ENCODE measurements at regions not wholly inside any gene's neighbourhood (a gene's known extent, or its start where the extent isn't known, plus 50 kb on each side); places are given as distances from the start of the nearest gene placed in this dataset.

DNA sequence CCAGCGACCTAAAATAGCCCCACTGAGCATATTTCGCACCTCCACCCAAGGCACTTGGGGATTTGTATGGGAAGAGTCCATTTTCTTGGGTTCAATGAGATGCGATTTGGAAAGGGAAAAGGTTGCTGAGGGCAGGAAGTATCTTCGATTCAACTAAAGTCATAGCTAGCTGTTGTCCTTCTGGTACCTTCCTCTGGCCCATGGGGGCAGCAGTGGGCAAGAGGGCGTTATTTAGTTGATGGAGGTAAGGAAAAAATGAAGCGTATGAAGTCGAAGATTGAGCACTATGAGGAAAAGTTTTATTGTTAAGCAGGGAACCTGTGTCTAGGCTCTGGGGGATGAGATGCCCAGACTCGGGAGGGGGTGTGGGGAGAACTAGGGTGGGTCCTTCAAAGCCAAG, 135.4 kb downstream of the EVX1 start:
- Mint-ChIP-seq H3K4me3 (no peak overlapping the region), H3K36me3 (no peaks in the 10 kb centered on the region), H3K9me3 (ENCODE audit: low read depth) (no peaks in the 10 kb centered on the region), H3K4me1 (no peaks in the 10 kb centered on the region), H3K27ac (no peak overlapping the region), H3K27me3 (peaks cover 17% of the 10 kb centered on the region)
- ATAC-seq (no peak), DNase-seq (no peak)
- CTCF ChIA-PET: no interaction called here

DNA sequence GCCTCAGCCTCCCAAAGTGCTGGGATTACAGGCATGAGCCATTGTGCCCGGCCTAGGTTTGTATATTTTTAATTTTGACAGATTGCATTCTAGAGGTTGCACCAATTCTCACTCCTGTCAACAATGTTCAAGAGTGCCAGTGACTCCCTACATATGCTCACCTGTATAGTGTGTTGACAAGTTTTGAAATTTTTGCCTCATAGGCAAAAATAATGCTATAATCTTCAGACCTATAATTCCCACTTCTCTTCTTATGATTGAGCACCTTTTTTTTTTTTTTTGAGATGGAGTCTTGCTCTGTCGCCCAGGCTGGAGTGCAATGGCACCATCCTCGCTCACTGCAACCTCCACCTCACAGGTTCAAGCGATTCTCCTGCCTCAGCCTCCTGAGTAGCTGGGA, 139.7 kb downstream of the EVX1 start:
- Mint-ChIP-seq H3K27me3 (peaks cover 18% of the 10 kb centered on the region), H3K9me3 (ENCODE audit: low read depth) (no peaks in the 10 kb centered on the region), H3K4me3 (no peak overlapping the region), H3K4me1 (no peaks in the 10 kb centered on the region), H3K36me3 (no peaks in the 10 kb centered on the region), H3K27ac (no peak overlapping the region)
- CTCF ChIA-PET: no interaction called here
- ATAC-seq: no peak
- DNase-seq: no peak

DNA sequence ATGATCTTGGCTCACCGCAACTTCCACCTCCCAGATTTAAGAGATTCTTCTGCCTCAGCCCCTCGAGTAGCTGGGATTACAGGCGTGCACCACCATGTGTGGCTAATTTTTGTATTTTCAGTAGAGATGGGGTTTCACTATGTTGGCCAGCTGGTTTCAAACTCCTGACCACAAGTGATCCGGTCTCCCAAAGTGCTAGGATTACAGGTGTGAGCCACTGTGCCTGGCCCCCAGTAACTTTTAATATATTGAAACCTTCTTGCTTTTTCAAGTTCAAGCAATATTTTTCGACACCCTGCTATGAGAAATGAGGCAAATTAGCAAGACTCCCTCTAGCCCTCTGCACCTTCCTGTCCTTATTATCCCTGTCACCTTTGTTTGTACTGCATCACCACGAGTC, 144.0 kb downstream of the EVX1 start:
- H3K4me3 Mint-ChIP-seq: no peak overlapping the region
- ATAC-seq (no peak), DNase-seq (no peak)
- no peak overlapping the region for H3K27ac Mint-ChIP-seq
- H3K4me1 Mint-ChIP-seq: no peaks in the 10 kb centered on the region
- peaks cover 37% of the 10 kb centered on the region for H3K27me3 Mint-ChIP-seq
- no peaks in the 10 kb centered on the region for H3K9me3 Mint-ChIP-seq (ENCODE audit: low read depth)
- H3K36me3 Mint-ChIP-seq: no peaks in the 10 kb centered on the region
- CTCF ChIA-PET: no interaction called here

DNA sequence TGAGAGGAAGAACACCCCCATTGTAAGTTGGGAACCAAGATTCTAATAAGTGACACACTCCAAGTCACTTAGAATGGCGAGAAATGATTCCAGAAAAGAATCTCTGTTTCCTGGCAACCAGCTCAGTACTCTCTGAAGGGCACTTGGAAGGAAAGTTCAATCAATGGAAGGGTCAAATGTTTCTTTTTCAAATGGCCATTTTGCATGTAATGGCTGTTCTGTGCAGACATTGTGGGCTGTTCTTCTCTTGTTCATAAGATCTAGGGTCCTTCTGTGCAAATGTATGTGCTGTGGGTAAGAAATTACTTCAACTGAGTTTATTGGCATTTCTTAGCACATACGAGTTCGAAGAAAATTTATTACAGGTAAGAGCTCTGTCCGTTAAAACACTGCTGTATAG, 145.3 kb downstream of the EVX1 start:
- Mint-ChIP-seq H3K36me3 (no peaks in the 10 kb centered on the region), H3K9me3 (ENCODE audit: low read depth) (no peaks in the 10 kb centered on the region), H3K27ac (no peak overlapping the region), H3K4me3 (no peak overlapping the region), H3K4me1 (no peaks in the 10 kb centered on the region), H3K27me3 (peaks cover 41% of the 10 kb centered on the region)
- no peak for DNase-seq
- no peak for ATAC-seq
- CTCF ChIA-PET: no interaction called here

DNA sequence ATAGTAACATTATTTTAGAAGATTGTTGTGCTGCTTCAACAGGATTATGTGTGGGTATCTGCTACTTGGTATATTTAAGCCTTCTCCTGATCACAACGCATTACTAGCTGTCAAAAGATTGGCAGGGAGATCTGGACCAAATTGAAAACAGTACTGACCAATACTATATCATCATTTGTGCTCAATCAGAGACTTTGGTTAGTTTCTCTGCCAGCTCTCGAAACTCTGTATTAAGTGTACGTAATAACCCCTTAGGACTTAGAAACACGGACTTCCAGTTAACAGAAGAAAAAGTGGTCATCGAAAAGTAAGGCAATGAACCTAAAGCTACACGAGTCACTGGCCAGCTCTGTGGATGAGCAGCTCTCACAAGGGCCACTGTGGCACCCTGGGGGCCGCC, 146.0 kb downstream of the EVX1 start:
- CTCF ChIA-PET: no interaction called here
- ATAC-seq (no peak), DNase-seq (no peak)
- Mint-ChIP-seq H3K27ac (no peak overlapping the region), H3K36me3 (no peaks in the 10 kb centered on the region), H3K9me3 (ENCODE audit: low read depth) (no peaks in the 10 kb centered on the region), H3K4me3 (no peak overlapping the region), H3K27me3 (peaks cover 42% of the 10 kb centered on the region), H3K4me1 (no peaks in the 10 kb centered on the region)

DNA sequence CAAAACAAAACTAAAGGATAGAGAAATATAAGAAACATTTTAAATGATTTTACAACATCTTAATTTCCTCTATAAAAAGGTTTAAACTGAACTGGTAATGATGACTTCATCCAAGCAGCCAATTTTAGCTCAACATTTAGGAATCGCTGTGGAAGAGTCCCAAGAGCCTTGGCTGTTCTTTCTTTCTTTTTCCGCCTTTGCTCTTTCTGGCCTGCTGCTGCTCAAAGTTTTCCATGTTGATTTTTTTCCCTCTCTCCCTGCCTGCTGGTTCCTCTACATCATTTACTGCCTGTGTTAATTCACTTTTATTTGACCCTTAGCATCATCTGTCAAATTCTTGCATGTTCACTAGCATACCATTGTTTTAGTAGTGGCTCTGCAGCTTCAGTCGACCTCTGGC, 146.9 kb downstream of the EVX1 start:
- DNase-seq (no peak), ATAC-seq (no peak)
- Mint-ChIP-seq H3K27me3 (peaks cover 43% of the 10 kb centered on the region), H3K27ac (no peak overlapping the region), H3K9me3 (ENCODE audit: low read depth) (no peaks in the 10 kb centered on the region), H3K36me3 (no peaks in the 10 kb centered on the region), H3K4me1 (no peaks in the 10 kb centered on the region), H3K4me3 (no peak overlapping the region)
- CTCF ChIA-PET: no interaction called here

DNA sequence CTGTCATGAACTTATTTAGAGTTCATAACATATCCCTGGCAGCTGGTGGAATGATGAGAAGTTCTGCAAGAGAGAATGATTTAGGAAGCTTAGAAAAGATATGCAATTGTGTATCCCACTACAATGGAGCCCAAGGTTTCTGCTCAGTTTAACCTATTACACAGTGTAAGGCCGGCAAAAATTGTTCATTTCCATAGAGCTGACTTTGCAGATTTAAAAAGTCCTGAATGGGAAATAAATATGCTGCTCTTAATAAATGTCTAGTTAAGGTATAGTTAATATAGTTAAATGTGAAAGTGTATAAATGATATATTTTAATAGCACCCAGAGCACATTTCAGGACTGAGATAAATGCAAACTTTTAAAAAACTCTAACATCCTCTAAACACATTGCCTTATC, 149.9 kb downstream of the EVX1 start:
- Mint-ChIP-seq H3K9me3 (ENCODE audit: low read depth) (no peaks in the 10 kb centered on the region), H3K4me3 (no peak overlapping the region), H3K27ac (no peak overlapping the region), H3K4me1 (no peaks in the 10 kb centered on the region), H3K27me3 (peaks cover 45% of the 10 kb centered on the region), H3K36me3 (no peaks in the 10 kb centered on the region)
- DNase-seq (no peak), ATAC-seq (no peak)
- CTCF ChIA-PET: no interaction called here

DNA sequence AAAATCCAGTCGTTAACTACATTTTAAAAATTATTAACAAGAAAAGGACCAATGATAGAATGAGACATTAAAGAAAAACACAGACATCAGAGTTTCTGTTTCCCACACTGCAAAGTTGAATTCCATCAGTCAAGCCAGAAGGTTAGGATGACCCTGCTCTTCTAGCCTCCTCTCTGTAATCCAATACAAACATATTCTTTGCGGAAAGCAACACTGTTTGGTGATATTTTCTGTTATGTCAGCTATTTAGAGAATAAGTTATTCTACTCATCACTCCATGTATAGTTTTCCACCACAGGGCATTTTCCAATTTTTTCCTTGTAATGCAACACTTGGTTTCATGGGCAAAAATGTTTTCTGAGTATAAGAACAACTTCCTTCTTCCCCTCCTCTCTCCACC, 152.3 kb downstream of the EVX1 start:
- Mint-ChIP-seq H3K36me3 (no peaks in the 10 kb centered on the region), H3K9me3 (ENCODE audit: low read depth) (no peaks in the 10 kb centered on the region), H3K27ac (no peak overlapping the region), H3K4me1 (no peaks in the 10 kb centered on the region), H3K4me3 (no peak overlapping the region), H3K27me3 (peaks cover 32% of the 10 kb centered on the region)
- no peak for ATAC-seq
- CTCF ChIA-PET: no interaction called here
- DNase-seq: no peak

DNA sequence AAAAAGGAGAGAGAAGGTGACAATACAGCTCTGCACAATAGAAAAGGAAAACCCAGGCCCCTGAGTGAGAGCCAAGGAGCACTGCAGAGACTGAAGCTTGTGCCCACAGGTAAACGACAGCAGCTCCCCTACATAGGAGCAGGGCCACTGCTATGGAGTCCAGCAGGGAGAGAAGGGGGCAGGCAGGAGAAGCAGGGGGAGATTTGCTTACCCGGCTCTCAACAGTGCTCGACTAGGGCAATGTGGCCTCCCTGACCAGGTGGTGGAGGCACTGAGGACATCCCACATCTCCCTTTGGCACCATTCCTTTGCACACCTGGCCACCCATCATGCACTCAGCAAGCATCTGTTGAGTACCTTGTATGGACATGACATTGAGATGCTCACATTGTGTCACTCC, 153.0 kb downstream of the EVX1 start:
- Mint-ChIP-seq H3K36me3 (no peaks in the 10 kb centered on the region), H3K4me1 (no peaks in the 10 kb centered on the region), H3K27me3 (peaks cover 32% of the 10 kb centered on the region), H3K4me3 (no peak overlapping the region), H3K9me3 (ENCODE audit: low read depth) (no peaks in the 10 kb centered on the region), H3K27ac (no peak overlapping the region)
- DNase-seq: no peak
- ATAC-seq: no peak
- CTCF ChIA-PET: no interaction called here

DNA sequence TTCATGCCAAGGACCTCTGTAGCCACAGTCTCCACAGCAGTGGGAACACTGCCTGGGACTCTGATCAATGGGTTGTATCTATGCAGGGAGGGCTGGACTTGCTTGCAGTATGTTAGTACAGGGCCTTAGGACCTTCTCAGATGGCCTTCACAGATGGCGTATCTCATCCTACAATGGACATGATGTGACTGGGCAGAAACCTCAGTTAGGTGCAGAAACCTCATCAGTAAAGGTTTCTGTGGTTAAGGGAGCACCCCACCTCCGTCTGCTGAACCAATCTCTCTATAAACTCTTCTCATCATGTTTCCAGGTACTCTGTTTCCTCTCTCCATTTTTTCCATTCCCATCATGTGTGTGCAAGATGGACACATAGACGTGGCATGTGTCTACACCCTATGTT, 154.9 kb downstream of the EVX1 start:
- Mint-ChIP-seq H3K4me1 (no peaks in the 10 kb centered on the region), H3K4me3 (no peak overlapping the region), H3K9me3 (ENCODE audit: low read depth) (no peaks in the 10 kb centered on the region), H3K27me3 (peaks cover 21% of the 10 kb centered on the region), H3K36me3 (no peaks in the 10 kb centered on the region), H3K27ac (no peak overlapping the region)
- CTCF ChIA-PET: no interaction called here
- ATAC-seq: no peak
- no peak for DNase-seq

DNA sequence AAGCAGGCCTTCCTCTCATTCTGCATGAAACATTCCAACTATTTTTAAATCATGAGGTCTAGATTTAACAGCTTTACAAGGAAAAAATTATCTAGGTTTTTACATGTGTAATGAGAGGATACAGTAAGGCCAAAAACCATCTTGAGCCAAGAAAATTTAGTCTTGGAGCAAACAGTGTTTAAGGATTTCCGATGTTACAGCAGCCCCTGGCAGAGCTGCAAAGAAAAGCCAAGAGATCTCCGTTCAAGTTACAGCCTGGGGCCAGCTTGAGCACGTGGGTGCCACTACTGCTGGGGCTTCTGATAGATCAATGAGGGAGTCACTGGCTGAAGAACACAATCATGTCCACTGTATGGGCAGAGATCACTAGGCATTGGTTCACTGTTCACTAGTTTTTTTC, 156.2 kb downstream of the EVX1 start:
- DNase-seq: no peak
- H3K27ac Mint-ChIP-seq: no peak overlapping the region
- no peaks in the 10 kb centered on the region for H3K36me3 Mint-ChIP-seq
- H3K4me1 Mint-ChIP-seq: no peaks in the 10 kb centered on the region
- H3K9me3 Mint-ChIP-seq (ENCODE audit: low read depth): no peaks in the 10 kb centered on the region
- no peak overlapping the region for H3K4me3 Mint-ChIP-seq
- ATAC-seq: no peak
- CTCF ChIA-PET: no interaction called here
- peaks cover 15% of the 10 kb centered on the region for H3K27me3 Mint-ChIP-seq

DNA sequence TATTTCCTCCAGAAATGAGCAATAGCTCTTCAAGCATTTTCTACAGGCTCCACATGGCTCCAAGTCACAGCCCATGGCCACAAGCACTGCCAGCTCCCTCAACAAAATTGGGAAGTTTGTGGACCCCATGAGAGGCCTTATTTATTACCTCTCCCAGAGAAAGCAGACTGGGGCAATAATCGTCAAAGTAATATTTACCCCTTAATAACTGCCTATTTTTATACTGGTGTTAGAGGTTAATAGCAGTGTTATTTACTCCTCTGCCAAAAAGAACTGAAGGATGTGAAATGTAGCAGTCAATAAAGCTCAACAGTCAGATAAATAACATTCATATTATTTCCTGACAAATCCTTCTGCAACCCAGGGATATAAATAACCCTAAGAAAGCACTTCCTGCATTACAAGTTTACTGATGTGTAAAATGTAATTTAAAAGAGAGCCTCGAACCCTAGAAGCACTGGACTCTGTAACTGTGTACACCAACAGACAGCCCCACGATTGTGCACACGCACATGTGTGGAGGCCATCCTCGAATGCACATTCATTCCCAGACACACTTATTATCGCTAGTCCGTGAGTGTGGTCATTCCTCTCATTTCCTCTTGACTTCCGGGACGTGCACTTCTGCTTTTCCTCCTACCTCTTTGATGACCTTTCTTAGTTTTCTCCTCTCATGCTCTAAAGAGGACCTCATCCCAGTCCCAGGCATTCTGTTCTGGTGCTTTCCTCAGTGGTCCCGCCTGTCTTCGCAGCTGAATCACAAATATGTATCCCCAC, 157.4 kb downstream of the EVX1 start:
- no peaks in the 10 kb centered on the region for H3K4me1 Mint-ChIP-seq
- ATAC-seq (no peak), DNase-seq (no peak)
- CTCF ChIA-PET: no interaction called here
- no peak overlapping the region for H3K27ac Mint-ChIP-seq
- H3K27me3 Mint-ChIP-seq: peaks cover 9% of the 10 kb centered on the region
- H3K36me3 Mint-ChIP-seq: no peaks in the 10 kb centered on the region
- no peaks in the 10 kb centered on the region for H3K9me3 Mint-ChIP-seq (ENCODE audit: low read depth)
- no peak overlapping the region for H3K4me3 Mint-ChIP-seq

DNA sequence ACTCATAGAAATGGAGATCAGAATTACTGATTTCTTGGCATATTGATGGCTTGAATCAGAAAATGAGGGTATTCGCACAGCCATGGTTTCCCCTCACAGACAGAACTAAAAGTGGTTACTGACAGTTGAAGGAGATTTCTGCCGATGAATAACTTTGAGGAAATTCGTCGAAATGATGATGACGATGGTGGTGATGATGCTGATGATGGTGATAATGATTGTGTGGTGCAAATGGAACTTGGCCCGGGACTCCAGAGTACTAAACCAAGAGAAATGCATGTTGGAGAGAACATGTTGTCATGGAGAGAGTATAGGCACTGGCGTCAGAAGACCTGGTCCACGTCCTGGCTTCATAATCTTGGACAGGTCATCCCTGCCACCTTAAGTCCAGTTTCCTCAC, 163.2 kb downstream of the EVX1 start:
- H3K27me3 Mint-ChIP-seq: peaks cover 5% of the 10 kb centered on the region
- H3K4me3 Mint-ChIP-seq: no peak overlapping the region
- H3K9me3 Mint-ChIP-seq (ENCODE audit: low read depth): no peaks in the 10 kb centered on the region
- H3K36me3 Mint-ChIP-seq: no peaks in the 10 kb centered on the region
- H3K4me1 Mint-ChIP-seq: no peaks in the 10 kb centered on the region
- CTCF ChIA-PET: no interaction called here
- DNase-seq: no peak
- no peak overlapping the region for H3K27ac Mint-ChIP-seq
- no peak for ATAC-seq

DNA sequence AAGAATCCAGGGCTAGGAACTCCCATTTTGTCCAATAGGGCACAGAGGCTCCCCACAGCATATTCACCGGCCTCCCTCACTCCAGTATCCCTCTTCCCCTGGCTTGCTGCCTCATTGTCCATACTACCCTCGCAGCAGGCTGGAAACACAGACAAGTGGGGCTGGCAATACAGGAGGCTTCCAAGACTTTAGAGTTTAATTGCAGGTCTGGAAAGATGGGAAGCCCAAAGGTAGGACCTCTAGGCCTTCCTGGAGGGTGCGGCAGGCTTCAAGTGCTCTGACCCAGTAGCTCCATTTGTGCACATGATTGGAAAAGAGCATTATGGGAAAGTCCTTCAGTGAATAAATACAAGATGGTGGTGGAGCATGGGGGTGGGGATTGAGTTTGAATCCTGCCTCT, 166.7 kb downstream of the EVX1 start:
- no peak for ATAC-seq
- peaks cover 2% of the 10 kb centered on the region for H3K27me3 Mint-ChIP-seq
- no peaks in the 10 kb centered on the region for H3K36me3 Mint-ChIP-seq
- no peak overlapping the region for H3K27ac Mint-ChIP-seq
- CTCF ChIA-PET: no interaction called here
- no peak for DNase-seq
- H3K9me3 Mint-ChIP-seq (ENCODE audit: low read depth): no peaks in the 10 kb centered on the region
- no peaks in the 10 kb centered on the region for H3K4me1 Mint-ChIP-seq
- H3K4me3 Mint-ChIP-seq: no peak overlapping the region

DNA sequence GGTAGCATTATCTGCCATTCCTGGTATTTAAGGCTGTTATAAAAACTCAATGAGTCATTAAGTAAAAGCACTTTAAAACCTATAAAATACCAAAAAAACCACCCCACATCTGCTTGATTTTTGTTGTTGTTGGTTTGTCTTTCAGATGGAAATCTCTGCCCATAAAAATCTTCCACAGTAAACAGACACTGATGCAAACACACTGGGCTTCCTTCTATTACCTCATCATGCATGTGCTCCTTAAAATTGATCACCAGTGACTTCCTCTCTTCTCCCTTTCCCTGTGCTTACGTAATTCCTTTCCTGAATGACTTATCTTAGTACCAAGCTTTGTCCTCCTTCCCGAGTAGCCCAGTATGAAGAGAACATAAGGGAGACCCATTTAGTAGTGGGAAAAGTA, 167.2 kb downstream of the EVX1 start:
- CTCF ChIA-PET: no interaction called here
- Mint-ChIP-seq H3K27me3 (peaks cover 6% of the 10 kb centered on the region), H3K36me3 (no peaks in the 10 kb centered on the region), H3K9me3 (ENCODE audit: low read depth) (no peaks in the 10 kb centered on the region), H3K4me1 (no peaks in the 10 kb centered on the region), H3K27ac (no peak overlapping the region), H3K4me3 (no peak overlapping the region)
- no peak for ATAC-seq
- DNase-seq: no peak
